Calu3 (cell line): ENCODE measurements at regions not wholly inside any gene's neighbourhood (a gene's known extent, or its start where the extent isn't known, plus 50 kb on each side); places are given as distances from the start of the nearest gene placed in this dataset.

Experiments used
- BruUV-seq: library from RNA; stranded (reverse); fragments of 400-500 nt; replicated peaks from 2 replicates; lab custom pipeline; 2021; lab: Mats Ljungman, UMichigan
- CTCF ChIA-PET: fragments of 300-600 bp; sonication (Branson Sonifier 250); formaldehyde crosslinking; loops from one replicate; lab custom pipeline; 2022; ENCODE audit warnings: antibody characterized with exemption; lab: Charles Lee
- DNase-seq: peaks from one replicate; pipeline ENCODE4 v3.0.0; 2022
- H3K27ac Mint-ChIP-seq: one replicate; pipeline ENCODE4 v1.8.0; 2022; ENCODE audit warnings: mixed read lengths; ENCODE audit not compliant: unreplicated experiment
- H3K27me3 Mint-ChIP-seq: one replicate; pipeline ENCODE4 v1.8.0; 2022; ENCODE audit warnings: mixed read lengths; ENCODE audit not compliant: unreplicated experiment
- H3K36me3 Mint-ChIP-seq: one replicate; pipeline ENCODE4 v1.8.0; 2022; ENCODE audit warnings: mild to moderate bottlenecking, moderate library complexity, mixed read lengths; ENCODE audit not compliant: insufficient read depth, unreplicated experiment
- H3K4me1 Mint-ChIP-seq: one replicate; pipeline ENCODE4 v1.8.0; 2022; ENCODE audit warnings: mild to moderate bottlenecking, low read depth, mixed read lengths; ENCODE audit not compliant: unreplicated experiment
- H3K4me3 Mint-ChIP-seq: one replicate; pipeline ENCODE4 v1.8.0; 2022; ENCODE audit warnings: mild to moderate bottlenecking, low read depth, moderate library complexity, mixed read lengths; ENCODE audit not compliant: unreplicated experiment
- H3K9me3 Mint-ChIP-seq: one replicate; pipeline ENCODE4 v1.8.0; 2022; ENCODE audit warnings: low read depth, mixed read lengths; ENCODE audit not compliant: unreplicated experiment
- CTCF ChIP-seq: fragments of 200-600 bp; IDR thresholded peaks from one replicate; pipeline ENCODE4 v1.8.0; 2022; ENCODE audit warnings: antibody characterized with exemption; ENCODE audit not compliant: unreplicated experiment
- intact Hi-C: fragments of 100-400 bp; cut with micrococcal nuclease; formaldehyde crosslinking; loops from one replicate; pipeline ENCODE4 v1.10.0; 2022; ENCODE audit not compliant: unreplicated experiment

- no peak overlapping the region for H3K4me3 Mint-ChIP-seq
- H3K27ac Mint-ChIP-seq: no peak overlapping the region
- DNase-seq: no peak
- H3K36me3 Mint-ChIP-seq: no peaks in the 10 kb centered on the region
- no TSS peak for BruUV-seq
- TF ChIP-seq CTCF: no peak
- CTCF ChIA-PET: no interaction called here
- intact Hi-C loops: no loop called here
- peaks cover 20% of the 10 kb centered on the region for H3K27me3 Mint-ChIP-seq
- no peaks in the 10 kb centered on the region for H3K4me1 Mint-ChIP-seq
- H3K9me3 Mint-ChIP-seq: no peaks in the 10 kb centered on the region
Observed at GRCh38 chr20:20814685-20815084, 102.2 kb upstream of the RALGAPA2 start.

GRCh38 chr20:20812136-20812535, 99.7 kb upstream of the RALGAPA2 start:
- intact Hi-C loops: no loop called here
- Mint-ChIP-seq H3K9me3 (no peaks in the 10 kb centered on the region), H3K27ac (no peak overlapping the region), H3K36me3 (no peaks in the 10 kb centered on the region), H3K4me1 (no peaks in the 10 kb centered on the region), H3K27me3 (peaks cover 24% of the 10 kb centered on the region), H3K4me3 (no peak overlapping the region)
- BruUV-seq: no TSS peak
- TF ChIP-seq CTCF: no peak
- CTCF ChIA-PET: no interaction called here
- DNase-seq: no peak

DNA sequence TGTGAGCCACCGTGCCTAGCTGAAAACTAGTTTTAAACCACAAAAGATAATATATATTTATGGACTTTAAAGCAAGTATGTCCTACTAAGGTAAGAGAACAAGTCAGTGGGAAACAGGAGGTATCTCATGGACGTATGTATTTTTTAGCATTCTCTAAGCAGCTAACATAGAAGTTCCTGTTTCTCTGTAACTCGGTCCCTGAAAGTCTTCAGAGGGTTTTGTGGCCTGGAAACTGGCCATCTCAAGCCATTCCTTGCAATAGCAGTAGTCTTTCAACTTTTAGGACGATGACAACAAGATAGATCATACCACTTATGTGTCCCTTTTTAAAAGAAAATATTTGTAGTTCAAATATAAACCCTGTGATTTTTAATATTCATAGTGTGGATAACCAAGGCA, 95.6 kb upstream of the RALGAPA2 start:
- Mint-ChIP-seq H3K4me1 (no peaks in the 10 kb centered on the region), H3K4me3 (no peak overlapping the region), H3K36me3 (no peaks in the 10 kb centered on the region), H3K9me3 (no peaks in the 10 kb centered on the region), H3K27me3 (peaks cover 24% of the 10 kb centered on the region), H3K27ac (no peak overlapping the region)
- intact Hi-C loops: no loop called here
- TF ChIP-seq CTCF: no peak
- BruUV-seq: no TSS peak
- DNase-seq: no peak
- CTCF ChIA-PET: no interaction called here

- Mint-ChIP-seq H3K27ac (no peak overlapping the region), H3K36me3 (no peaks in the 10 kb centered on the region), H3K9me3 (no peaks in the 10 kb centered on the region), H3K4me3 (no peak overlapping the region), H3K4me1 (no peaks in the 10 kb centered on the region), H3K27me3 (peaks cover 12% of the 10 kb centered on the region)
- CTCF ChIA-PET: no interaction called here
- no TSS peak for BruUV-seq
- intact Hi-C loops: no loop called here
- DNase-seq: no peak
- no peak for TF ChIP-seq CTCF
Observed at GRCh38 chr20:20806121-20807095, 94.0 kb upstream of the RALGAPA2 start.
